ENCODE measurements at regions not wholly inside any gene's neighbourhood (a gene's known extent, or its start where the extent isn't known, plus 50 kb on each side); places are given as distances from the start of the nearest gene placed in this dataset.

DNA sequence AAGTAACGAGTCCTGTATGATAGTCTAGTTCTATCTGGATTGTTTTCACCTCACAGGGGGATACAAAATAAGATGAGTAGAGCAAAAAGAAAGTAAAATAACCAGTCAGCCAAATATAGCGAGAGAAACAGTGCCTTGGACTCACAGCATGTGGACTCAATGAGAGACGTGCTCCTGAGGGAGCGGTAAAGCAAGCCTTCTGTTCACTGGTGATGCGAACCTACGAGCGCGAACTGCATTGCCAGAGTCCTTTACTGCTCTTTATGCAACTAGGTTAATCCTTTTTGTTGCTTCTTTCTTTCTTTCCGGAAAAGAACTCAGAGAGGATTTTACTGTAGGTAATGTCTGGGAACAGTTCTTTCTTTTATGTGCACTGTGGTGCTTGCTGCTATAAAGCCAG is 132.7 kb downstream of the ANXA1 start:
- H3K4me3 ChIP-seq (replicated peaks in 1 of 3; ENCODE audit: insufficient read depth in 1 of 3, low read depth in 1 of 3, low read length in 3 of 3): no peak overlapping the region
- no peaks in the 10 kb centered on the region for H3K9me1 ChIP-seq (replicated peaks; ENCODE audit: control insufficient read depth, extremely low read depth, insufficient read depth, low read length)
- no peak overlapping the region for H2AFZ ChIP-seq (ENCODE audit: low read depth, low read length)
- DNase-seq (ENCODE audit: low read depth, low spot score): no peak
- H4K20me1 ChIP-seq (replicated peaks; ENCODE audit: control insufficient read depth, extremely low read depth, insufficient read depth, low read length): no peaks in the 10 kb centered on the region
- intact Hi-C loops (cut with micrococcal nuclease) (no loop called here), dilution Hi-C loops (cut with MboI; ENCODE audit: extremely low pct_ligation_motif_present, low sequenced_read_pairs) (no loop called here)
- BruUV-seq (replicated peaks): no TSS peak
- H3K9ac ChIP-seq (replicated peaks; ENCODE audit: extremely low read depth, insufficient read depth, low read length): no peak overlapping the region
- CTCF ChIA-PET: no interaction called here
- H3K4me1 ChIP-seq (ENCODE audit: control insufficient read depth, extremely low read depth, insufficient read depth, low read length): no peaks in the 10 kb centered on the region
- H3K4me2 ChIP-seq (ENCODE audit: insufficient read depth, low read length): no peak overlapping the region
- POLR2A ChIA-PET: no interaction called here
- H3K27me3 ChIP-seq (ENCODE audit: control insufficient read depth in 2 of 2, insufficient read depth in 2 of 2, low read length in 2 of 2): no peaks in the 10 kb centered on the region
- no peak overlapping the region for H3K27ac ChIP-seq (ENCODE audit: insufficient read depth, low read depth, low read length)
- H3K36me3 ChIP-seq (ENCODE audit: control insufficient read depth in 2 of 2, extremely low read depth in 1 of 2, insufficient read depth in 2 of 2, low read length in 2 of 2): no peaks in the 10 kb centered on the region
- H3K9me3 ChIP-seq (replicated peaks; ENCODE audit: control insufficient read depth, insufficient read depth, low read length): no peaks in the 10 kb centered on the region
- H3K79me2 ChIP-seq (ENCODE audit: control insufficient read depth, insufficient read depth, low read length): no peaks in the 10 kb centered on the region
- FAIRE-seq: no peak
- TF ChIP-seq JUN (IDR thresholded peaks at IDR 0.05; ENCODE audit: borderline replicate concordance, insufficient read depth, insufficient read length, low read depth): no peak
- TF ChIP-seq POLR2AphosphoS5 (IDR thresholded peaks at IDR 0.05; ENCODE audit: insufficient read depth, low read depth, low read length): no peak
- TF ChIP-seq, protein P1, sequence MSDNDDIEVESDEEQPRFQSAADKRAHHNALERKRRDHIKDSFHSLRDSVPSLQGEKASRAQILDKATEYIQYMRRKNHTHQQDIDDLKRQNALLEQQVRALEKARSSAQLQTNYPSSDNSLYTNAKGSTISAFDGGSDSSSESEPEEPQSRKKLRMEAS (IDR thresholded peaks at IDR 0.05; ENCODE audit: insufficient read depth, insufficient read length): no peak
- no peak for TF ChIP-seq POLR2A (IDR thresholded peaks at IDR 0.05; ENCODE audit: low read depth, low read length)
- no peak for TF ChIP-seq GATA2 (IDR thresholded peaks at IDR 0.05; ENCODE audit: insufficient read depth, insufficient read length, low read depth, low read length)
- TF ChIP-seq FOS (IDR thresholded peaks at IDR 0.05; ENCODE audit: borderline replicate concordance, insufficient read depth, low read length): no peak

DNA sequence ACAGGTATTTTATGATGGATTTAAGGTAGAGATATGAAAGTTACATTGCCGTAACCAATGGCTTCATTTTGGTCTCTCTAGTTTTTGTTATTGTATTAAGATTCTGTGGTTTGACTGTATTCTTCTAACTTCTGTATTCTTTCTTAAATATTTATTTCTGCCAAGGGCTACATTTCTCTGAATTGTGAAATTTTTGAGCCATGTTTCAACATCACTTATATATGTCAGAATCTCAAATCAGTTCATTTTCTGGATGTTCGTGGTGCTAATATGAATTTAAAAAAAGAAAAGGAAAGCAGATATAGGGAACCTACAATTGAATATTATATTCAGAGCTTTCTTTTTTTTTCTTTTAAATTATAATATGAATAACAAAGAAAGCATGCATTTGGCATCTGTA is 142.7 kb downstream of the ANXA1 start:
- Histone ChIP-seq H3K9me1 (replicated peaks; ENCODE audit: control insufficient read depth, extremely low read depth, insufficient read depth, low read length) (no peaks in the 10 kb centered on the region), H3K27me3 (ENCODE audit: control insufficient read depth in 2 of 2, insufficient read depth in 2 of 2, low read length in 2 of 2) (no peaks in the 10 kb centered on the region), H3K79me2 (ENCODE audit: control insufficient read depth, insufficient read depth, low read length) (no peaks in the 10 kb centered on the region), H3K27ac (ENCODE audit: insufficient read depth, low read depth, low read length) (no peak overlapping the region), H3K4me1 (ENCODE audit: control insufficient read depth, extremely low read depth, insufficient read depth, low read length) (no peaks in the 10 kb centered on the region), H2AFZ (ENCODE audit: low read depth, low read length) (no peak overlapping the region), H3K9ac (replicated peaks; ENCODE audit: extremely low read depth, insufficient read depth, low read length) (no peak overlapping the region), H4K20me1 (replicated peaks; ENCODE audit: control insufficient read depth, extremely low read depth, insufficient read depth, low read length) (no peaks in the 10 kb centered on the region), H3K4me2 (ENCODE audit: insufficient read depth, low read length) (no peak overlapping the region), H3K9me3 (replicated peaks; ENCODE audit: control insufficient read depth, insufficient read depth, low read length) (no peaks in the 10 kb centered on the region), H3K36me3 (ENCODE audit: control insufficient read depth in 2 of 2, extremely low read depth in 1 of 2, insufficient read depth in 2 of 2, low read length in 2 of 2) (no peaks in the 10 kb centered on the region), H3K4me3 (replicated peaks in 1 of 3; ENCODE audit: insufficient read depth in 1 of 3, low read depth in 1 of 3, low read length in 3 of 3) (no peak overlapping the region)
- TF ChIP-seq, protein P1 (IDR thresholded peaks at IDR 0.05; ENCODE audit: insufficient read depth, insufficient read length): no peak
- TF ChIP-seq POLR2A (IDR thresholded peaks at IDR 0.05; ENCODE audit: low read depth, low read length): no peak
- TF ChIP-seq, protein P2, sequence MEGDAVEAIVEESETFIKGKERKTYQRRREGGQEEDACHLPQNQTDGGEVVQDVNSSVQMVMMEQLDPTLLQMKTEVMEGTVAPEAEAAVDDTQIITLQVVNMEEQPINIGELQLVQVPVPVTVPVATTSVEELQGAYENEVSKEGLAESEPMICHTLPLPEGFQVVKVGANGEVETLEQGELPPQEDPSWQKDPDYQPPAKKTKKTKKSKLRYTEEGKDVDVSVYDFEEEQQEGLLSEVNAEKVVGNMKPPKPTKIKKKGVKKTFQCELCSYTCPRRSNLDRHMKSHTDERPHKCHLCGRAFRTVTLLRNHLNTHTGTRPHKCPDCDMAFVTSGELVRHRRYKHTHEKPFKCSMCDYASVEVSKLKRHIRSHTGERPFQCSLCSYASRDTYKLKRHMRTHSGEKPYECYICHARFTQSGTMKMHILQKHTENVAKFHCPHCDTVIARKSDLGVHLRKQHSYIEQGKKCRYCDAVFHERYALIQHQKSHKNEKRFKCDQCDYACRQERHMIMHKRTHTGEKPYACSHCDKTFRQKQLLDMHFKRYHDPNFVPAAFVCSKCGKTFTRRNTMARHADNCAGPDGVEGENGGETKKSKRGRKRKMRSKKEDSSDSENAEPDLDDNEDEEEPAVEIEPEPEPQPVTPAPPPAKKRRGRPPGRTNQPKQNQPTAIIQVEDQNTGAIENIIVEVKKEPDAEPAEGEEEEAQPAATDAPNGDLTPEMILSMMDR (IDR thresholded peaks at IDR 0.05; ENCODE audit: extremely low read depth in 1 of 2, insufficient read depth in 1 of 2, low read depth in 1 of 2, low read length in 2 of 2): no peak
- TF ChIP-seq FOS (IDR thresholded peaks at IDR 0.05; ENCODE audit: borderline replicate concordance, insufficient read depth, low read length): no peak
- TF ChIP-seq MYC (IDR thresholded peaks at IDR 0.05; ENCODE audit: low read depth, low read length): no peak
- TF ChIP-seq GATA2 (IDR thresholded peaks at IDR 0.05; ENCODE audit: insufficient read depth, insufficient read length, low read depth, low read length): no peak
- TF ChIP-seq EZH2 (IDR thresholded peaks at IDR 0.05; ENCODE audit: borderline replicate concordance, low read depth, low read length, severe bottlenecking): no peak
- TF ChIP-seq JUN (IDR thresholded peaks at IDR 0.05; ENCODE audit: borderline replicate concordance, insufficient read depth, insufficient read length, low read depth): no peak
- no peak for TF ChIP-seq POLR2AphosphoS5 (IDR thresholded peaks at IDR 0.05; ENCODE audit: insufficient read depth, low read depth, low read length)
- FAIRE-seq (no peak), DNase-seq (ENCODE audit: low read depth, low spot score) (no peak)
- ChIA-PET POLR2A (no interaction called here), CTCF (no interaction called here)
- intact Hi-C loops (cut with micrococcal nuclease): no loop called here
- no TSS peak for BruUV-seq (replicated peaks)
- dilution Hi-C loops (cut with MboI; ENCODE audit: extremely low pct_ligation_motif_present, low sequenced_read_pairs): no loop called here

Data from endothelial cell of umbilical vein (primary cell).